ENCODE measurements at regions not wholly inside any gene's neighbourhood (a gene's known extent, or its start where the extent isn't known, plus 50 kb on each side); places are given as distances from the start of the nearest gene placed in this dataset.
"Not testable (repeated sequence)": the region's sequence is repeated elsewhere in the genome, so short reads cannot be mapped to it uniquely, and the experiment has no call there.

DNA sequence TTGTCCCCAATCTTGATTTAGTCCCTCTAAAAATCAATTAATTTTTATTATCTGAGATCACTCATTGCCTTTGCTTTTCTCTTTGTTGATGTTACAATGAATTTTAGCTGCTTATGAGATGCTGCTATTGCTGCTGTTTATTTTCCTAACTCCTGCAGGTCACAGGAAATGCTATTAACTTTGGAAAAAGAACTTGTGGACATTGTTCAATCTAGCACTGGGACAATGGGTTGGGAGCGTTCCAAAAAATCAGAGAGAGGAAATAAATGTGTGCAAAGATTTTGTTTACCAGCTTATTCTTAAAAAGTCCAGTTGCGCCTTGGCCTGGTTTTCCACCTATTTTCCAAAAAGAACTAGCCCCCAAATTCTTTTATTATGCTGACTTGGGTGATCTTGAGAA, 268.3 kb downstream of the PTH2R start:
- Mint-ChIP-seq H3K9me3 (ENCODE audit: unreplicated experiment) (peaks cover 5% of the 10 kb centered on the region), H3K27ac (ENCODE audit: unreplicated experiment) (no peak overlapping the region), H3K4me3 (ENCODE audit: unreplicated experiment) (no peak overlapping the region), H3K36me3 (ENCODE audit: unreplicated experiment) (no peaks in the 10 kb centered on the region), H3K27me3 (ENCODE audit: unreplicated experiment) (peaks cover 2% of the 10 kb centered on the region), H3K4me1 (ENCODE audit: low read depth, unreplicated experiment) (peaks cover 16% of the 10 kb centered on the region)
- TF ChIP-seq, protein P1, sequence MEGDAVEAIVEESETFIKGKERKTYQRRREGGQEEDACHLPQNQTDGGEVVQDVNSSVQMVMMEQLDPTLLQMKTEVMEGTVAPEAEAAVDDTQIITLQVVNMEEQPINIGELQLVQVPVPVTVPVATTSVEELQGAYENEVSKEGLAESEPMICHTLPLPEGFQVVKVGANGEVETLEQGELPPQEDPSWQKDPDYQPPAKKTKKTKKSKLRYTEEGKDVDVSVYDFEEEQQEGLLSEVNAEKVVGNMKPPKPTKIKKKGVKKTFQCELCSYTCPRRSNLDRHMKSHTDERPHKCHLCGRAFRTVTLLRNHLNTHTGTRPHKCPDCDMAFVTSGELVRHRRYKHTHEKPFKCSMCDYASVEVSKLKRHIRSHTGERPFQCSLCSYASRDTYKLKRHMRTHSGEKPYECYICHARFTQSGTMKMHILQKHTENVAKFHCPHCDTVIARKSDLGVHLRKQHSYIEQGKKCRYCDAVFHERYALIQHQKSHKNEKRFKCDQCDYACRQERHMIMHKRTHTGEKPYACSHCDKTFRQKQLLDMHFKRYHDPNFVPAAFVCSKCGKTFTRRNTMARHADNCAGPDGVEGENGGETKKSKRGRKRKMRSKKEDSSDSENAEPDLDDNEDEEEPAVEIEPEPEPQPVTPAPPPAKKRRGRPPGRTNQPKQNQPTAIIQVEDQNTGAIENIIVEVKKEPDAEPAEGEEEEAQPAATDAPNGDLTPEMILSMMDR (IDR thresholded peaks at IDR 0.05; ENCODE audit: partially characterized antibody, unreplicated experiment), result no peak
- no peak for DNase-seq

DNA sequence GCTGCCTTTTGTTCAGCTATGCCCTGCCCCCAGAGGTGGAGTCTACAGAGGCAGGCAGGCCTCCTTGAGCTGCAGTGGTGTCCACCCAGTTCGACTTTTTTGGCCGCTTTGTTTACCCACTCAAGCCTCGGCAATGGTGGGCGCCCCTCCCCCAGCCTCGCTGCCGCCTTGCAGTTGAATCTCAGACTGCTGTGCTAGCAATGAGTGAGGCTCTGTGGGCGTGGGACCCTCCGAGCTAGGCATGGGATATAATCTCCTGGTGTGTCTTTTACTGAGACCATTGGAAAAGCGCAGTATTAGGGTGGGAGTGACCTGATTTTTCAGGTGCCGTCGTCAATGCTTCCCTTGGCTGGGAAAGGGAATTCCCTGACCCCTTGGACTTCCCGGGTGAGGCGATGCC, 279.3 kb downstream of the PTH2R start:
- not testable (repeated sequence) for DNase-seq; H3K9me3 Mint-ChIP-seq (ENCODE audit: unreplicated experiment); H3K4me3 Mint-ChIP-seq (ENCODE audit: unreplicated experiment); H3K27ac Mint-ChIP-seq (ENCODE audit: unreplicated experiment); H3K4me1 Mint-ChIP-seq (ENCODE audit: low read depth, unreplicated experiment); H3K27me3 Mint-ChIP-seq (ENCODE audit: unreplicated experiment)
- peaks cover 12% of the 10 kb centered on the region for H3K36me3 Mint-ChIP-seq (ENCODE audit: unreplicated experiment)

DNA sequence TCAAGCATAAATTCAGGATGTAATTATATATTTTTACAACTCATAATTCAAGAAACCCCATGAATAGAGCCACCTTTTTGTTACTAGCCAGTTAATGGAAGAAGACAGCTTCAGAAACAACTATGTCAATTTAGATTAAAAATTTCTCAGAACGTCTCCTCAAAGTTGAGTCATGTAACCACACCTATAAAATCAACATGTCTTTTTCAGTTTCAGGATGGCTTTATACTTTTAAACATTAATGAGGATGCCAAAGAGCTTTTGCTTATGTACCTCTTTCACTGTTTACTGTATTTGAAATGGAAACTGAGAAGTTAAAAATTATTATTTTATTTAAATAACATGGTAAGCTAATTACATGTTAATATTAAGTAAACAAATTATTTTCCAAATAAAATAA, 280.1 kb downstream of the PTH2R start:
- Mint-ChIP-seq H3K27me3 (ENCODE audit: unreplicated experiment) (peaks cover 3% of the 10 kb centered on the region), H3K36me3 (ENCODE audit: unreplicated experiment) (peaks cover 10% of the 10 kb centered on the region), H3K9me3 (ENCODE audit: unreplicated experiment) (peaks cover 3% of the 10 kb centered on the region), H3K27ac (ENCODE audit: unreplicated experiment) (no peak overlapping the region), H3K4me3 (ENCODE audit: unreplicated experiment) (no peak overlapping the region), H3K4me1 (ENCODE audit: low read depth, unreplicated experiment) (no peaks in the 10 kb centered on the region)
- no peak for DNase-seq
- TF ChIP-seq, protein P1 (IDR thresholded peaks at IDR 0.05; ENCODE audit: partially characterized antibody, unreplicated experiment), result no peak

DNA sequence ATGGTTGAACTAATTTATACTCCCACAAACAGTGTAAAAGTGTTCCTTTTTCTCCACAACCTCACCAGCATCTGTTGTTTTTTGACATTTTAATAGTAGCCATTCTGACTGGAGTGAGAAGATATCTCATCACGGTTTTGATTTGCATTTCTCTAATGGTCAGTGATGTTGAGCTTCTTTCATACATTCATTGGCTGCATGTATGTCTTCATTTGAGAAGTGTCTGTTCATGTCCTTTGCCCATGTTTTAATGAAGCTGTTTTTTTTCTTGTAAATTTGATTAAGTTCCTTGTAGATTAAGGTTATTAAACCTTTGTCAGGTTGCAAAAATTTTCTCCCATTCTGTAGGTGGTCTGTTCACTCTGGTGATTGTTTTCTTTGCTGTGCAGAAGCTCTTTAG, 281.1 kb downstream of the PTH2R start:
- not testable (repeated sequence) for H3K9me3 Mint-ChIP-seq (ENCODE audit: unreplicated experiment); H3K27me3 Mint-ChIP-seq (ENCODE audit: unreplicated experiment); H3K4me3 Mint-ChIP-seq (ENCODE audit: unreplicated experiment); H3K27ac Mint-ChIP-seq (ENCODE audit: unreplicated experiment); H3K36me3 Mint-ChIP-seq (ENCODE audit: unreplicated experiment); DNase-seq; H3K4me1 Mint-ChIP-seq (ENCODE audit: low read depth, unreplicated experiment)

DNA sequence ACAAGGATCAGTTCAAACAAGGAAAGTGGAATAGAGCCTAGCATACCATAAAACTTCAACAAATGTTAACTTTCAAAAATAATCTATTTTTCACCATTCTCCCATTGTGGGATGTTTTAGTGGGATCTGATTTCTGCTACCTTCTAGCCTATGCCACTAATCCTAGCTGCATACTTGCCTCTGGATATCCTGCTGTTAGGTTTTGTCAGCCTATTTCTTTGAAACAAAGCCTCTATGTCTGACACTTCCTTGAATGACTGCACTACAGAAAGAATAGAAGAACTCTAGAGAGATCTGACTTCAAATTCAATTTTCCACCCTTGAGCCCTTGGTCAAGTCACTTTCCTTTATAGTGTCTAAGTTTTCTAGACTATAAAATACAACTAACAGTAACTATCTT, 291.5 kb downstream of the PTH2R start:
- H3K4me3 Mint-ChIP-seq (ENCODE audit: unreplicated experiment), result no peak overlapping the region
- TF ChIP-seq, protein P1 (IDR thresholded peaks at IDR 0.05; ENCODE audit: partially characterized antibody, unreplicated experiment), result no peak
- H3K36me3 Mint-ChIP-seq (ENCODE audit: unreplicated experiment), result no peaks in the 10 kb centered on the region
- no peaks in the 10 kb centered on the region for H3K9me3 Mint-ChIP-seq (ENCODE audit: unreplicated experiment)
- H3K27me3 Mint-ChIP-seq (ENCODE audit: unreplicated experiment), result no peaks in the 10 kb centered on the region
- DNase-seq, result no peak
- H3K27ac Mint-ChIP-seq (ENCODE audit: unreplicated experiment), result no peak overlapping the region
- H3K4me1 Mint-ChIP-seq (ENCODE audit: low read depth, unreplicated experiment), result no peaks in the 10 kb centered on the region

DNA sequence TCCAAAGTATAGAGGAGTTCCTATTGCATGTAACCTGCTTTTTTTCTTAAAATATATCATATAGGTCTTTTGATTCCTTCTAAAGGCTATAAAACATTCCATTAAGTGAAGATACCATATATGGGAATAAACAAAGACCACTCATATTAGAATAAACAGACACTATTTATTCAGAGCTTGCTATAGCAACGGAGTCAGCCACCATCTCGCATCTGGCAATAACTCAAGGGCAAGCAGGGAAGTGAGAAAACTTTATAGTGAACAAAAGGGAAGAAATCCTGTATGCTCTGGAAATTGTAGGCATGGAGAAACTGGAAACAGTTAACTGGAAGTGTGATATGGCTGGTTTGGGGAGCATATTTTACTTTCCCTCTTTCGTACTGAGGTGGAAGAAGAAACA, 301.9 kb downstream of the PTH2R start:
- Mint-ChIP-seq H3K27me3 (ENCODE audit: unreplicated experiment) (no peaks in the 10 kb centered on the region), H3K36me3 (ENCODE audit: unreplicated experiment) (no peaks in the 10 kb centered on the region), H3K27ac (ENCODE audit: unreplicated experiment) (no peak overlapping the region), H3K9me3 (ENCODE audit: unreplicated experiment) (no peaks in the 10 kb centered on the region), H3K4me3 (ENCODE audit: unreplicated experiment) (no peak overlapping the region), H3K4me1 (ENCODE audit: low read depth, unreplicated experiment) (peaks cover 6% of the 10 kb centered on the region)
- TF ChIP-seq, protein P1 (IDR thresholded peaks at IDR 0.05; ENCODE audit: partially characterized antibody, unreplicated experiment), result no peak
- no peak for DNase-seq
